NCI-H82 treated with DMSO at 0.1 percent for 48 hours (cell line): ENCODE measurements at regions not wholly inside any gene's neighbourhood (a gene's known extent, or its start where the extent isn't known, plus 50 kb on each side); places are given as distances from the start of the nearest gene placed in this dataset.

Source experiments
- DNase-seq: peaks from one replicate; lab custom pipeline; 2025; ENCODE audit not compliant: unreplicated experiment; lab: John Stamatoyannopoulos, UW

DNA sequence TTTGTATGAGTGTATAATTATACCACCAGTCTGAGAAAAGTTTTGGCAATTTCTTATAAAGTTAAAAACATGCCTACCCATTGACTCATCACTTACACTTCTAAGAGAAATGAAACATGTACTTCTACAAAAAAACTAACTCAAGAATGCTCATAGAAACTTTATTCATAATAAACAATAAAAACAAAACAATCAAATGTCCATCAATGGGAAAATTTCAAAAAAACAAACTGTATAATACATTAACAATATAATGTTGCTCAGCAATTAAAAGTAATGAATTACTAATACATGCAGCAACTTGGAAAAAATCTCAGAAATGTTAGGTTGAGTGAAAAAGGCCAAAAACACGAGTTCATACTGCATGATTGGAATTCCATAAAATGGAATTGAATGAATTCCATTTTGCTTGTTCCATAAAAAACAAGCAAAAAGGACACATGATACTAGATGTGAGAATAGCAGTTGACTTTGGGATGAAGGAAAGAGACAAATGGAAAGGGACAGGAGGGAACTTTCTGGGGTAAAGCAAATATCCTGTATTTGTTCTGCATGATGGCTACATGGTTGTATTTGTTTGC is 726.6 kb downstream of the RFPL4B start:
- no peak for DNase-seq

DNA sequence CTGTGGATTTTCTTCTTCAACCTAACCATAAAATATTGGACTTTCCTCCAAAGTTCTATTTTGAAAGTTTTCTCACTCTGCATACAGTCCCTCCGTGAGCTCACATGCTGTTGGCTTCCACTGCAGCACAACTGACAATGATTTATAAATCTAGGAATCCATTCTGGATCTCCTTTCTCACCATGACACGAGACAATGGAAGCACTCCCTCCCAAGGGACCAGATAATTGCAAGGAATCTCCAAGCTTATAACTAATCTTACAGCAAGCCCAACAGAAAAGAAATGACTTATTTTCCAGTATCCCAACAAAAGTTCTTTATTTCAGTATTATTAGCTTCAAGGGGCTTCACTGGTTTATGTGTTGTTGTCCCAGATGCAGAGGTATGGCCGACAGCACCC is 729.0 kb downstream of the RFPL4B start:
- DNase-seq: no peak

- no peak for DNase-seq
Observed at GRCh38 chr6:113076816-113077215, 729.7 kb downstream of the RFPL4B start.

- no peak for DNase-seq
Observed at GRCh38 chr6:113077794-113078193, 730.7 kb downstream of the RFPL4B start.

- DNase-seq: no peak
Observed at GRCh38 chr6:113078791-113079190, 731.7 kb downstream of the RFPL4B start.

DNA sequence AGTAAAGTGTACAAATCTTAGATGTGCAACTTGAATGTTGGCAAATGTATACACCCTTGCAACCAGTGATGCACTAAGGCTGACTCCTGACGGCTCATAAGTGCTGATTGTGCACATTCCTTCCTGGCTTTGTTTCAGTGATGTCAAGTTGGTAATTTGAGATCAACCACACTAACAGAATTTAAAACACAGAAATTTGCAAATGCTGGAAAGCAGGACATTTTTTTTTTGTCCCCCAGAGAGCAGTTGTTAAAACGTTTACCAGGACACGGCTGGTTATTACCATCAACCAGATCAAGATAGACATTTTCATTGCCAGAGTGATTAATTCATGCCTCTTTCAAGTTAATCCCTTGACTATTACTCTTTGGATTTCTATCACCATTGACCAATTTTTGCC is 735.6 kb downstream of the RFPL4B start:
- no peak for DNase-seq

GRCh38 chr6:113083947-113084346 is 736.8 kb downstream of the RFPL4B start:
- DNase-seq: no peak

- no peak for DNase-seq
Observed at GRCh38 chr6:113089056-113089455, 741.9 kb downstream of the RFPL4B start.

GRCh38 chr6:113092795-113093194 is 745.7 kb downstream of the RFPL4B start:
- DNase-seq: no peak

- no peak for DNase-seq
Observed at GRCh38 chr6:113094779-113095178, 747.6 kb downstream of the RFPL4B start.

GRCh38 chr6:113095841-113096240 is 748.7 kb downstream of the RFPL4B start:
- no peak for DNase-seq

GRCh38 chr6:113102761-113103160 is 754.4 kb upstream of the MARCKS start:
- DNase-seq: no peak

DNA sequence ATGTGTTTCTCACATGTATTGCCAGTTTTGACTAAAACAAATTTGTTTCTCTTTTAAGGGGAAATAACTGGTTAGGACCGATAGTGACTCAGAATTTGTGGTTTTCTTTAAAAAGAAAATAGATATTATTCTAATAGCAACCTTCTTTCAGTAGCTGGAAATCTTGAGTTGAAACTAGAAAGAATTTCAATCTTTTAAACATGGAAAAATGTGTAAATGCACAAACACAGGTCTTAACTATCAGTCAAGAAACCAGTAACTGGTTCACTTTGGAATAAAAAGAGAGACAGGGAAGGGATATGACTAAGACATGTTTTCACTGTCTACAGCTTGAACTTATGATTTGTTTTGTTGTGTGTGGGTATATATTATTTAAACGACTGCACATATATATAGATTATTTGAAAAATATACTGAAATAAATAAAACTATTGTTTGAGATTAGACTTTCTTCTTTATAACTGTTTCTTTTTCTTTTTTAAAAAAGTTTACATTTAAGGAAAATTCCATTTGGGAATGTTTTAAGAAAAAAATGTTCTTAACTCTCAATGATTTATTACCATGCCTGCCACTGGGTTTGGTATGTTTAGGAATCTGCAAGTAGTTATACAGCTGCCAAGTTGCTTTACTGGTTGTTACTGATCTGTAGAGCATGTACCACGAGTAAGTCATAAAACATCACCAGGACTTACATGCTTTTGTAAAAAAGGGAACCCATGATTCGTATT is 753.3 kb upstream of the MARCKS start:
- no peak for DNase-seq

- DNase-seq: no peak
Observed at GRCh38 chr6:113104541-113104940, 752.6 kb upstream of the MARCKS start.

GRCh38 chr6:113104951-113105350 is 752.2 kb upstream of the MARCKS start:
- no peak for DNase-seq

GRCh38 chr6:113110211-113110610 is 746.9 kb upstream of the MARCKS start:
- DNase-seq: no peak

- no peak for DNase-seq
Observed at GRCh38 chr6:113111550-113111949, 745.6 kb upstream of the MARCKS start.

- DNase-seq: peak; percentile 57
Observed at GRCh38 chr6:113112086-113112485, 745.1 kb upstream of the MARCKS start.

GRCh38 chr6:113115196-113115595 is 741.9 kb upstream of the MARCKS start:
- DNase-seq: no peak

- no peak for DNase-seq
Observed at GRCh38 chr6:113120224-113120581, 736.9 kb upstream of the MARCKS start.

DNA sequence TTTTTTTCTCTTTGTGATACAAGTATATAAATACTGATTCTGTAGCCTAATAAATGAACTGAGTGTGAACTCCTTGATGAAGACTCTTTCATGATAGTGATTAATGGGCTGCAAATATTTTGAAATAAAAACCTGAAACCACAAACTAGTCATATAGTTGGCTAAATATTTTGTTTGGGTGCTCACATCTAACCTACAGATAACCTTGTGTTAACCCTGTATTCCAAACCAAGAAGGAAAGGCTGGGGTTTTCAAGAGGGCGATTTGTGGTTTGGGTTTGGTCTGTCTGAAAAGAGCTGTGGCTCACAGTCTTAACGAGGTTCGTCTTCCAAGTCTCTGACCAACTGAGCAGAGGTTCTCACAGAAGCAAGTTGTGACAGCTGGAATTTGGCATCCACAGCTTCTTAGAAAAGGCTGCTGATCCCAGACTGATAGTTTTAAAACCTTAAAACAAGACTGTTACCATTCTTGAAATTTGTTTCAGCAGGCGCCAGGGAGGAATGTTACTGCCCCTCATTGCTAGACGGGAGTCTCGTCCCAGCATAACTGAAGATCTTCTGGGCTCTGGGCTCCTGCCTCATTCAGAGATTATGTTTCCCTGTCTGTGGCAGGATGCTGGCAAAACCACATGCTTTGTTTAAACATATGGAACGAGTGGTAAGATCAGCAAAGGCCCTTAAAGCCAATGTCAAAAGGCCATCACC is 736.4 kb upstream of the MARCKS start:
- DNase-seq: no peak

- DNase-seq: no peak
Observed at GRCh38 chr6:113121571-113121970, 735.6 kb upstream of the MARCKS start.
